GM19463 (cell line): ENCODE measurements at regions not wholly inside any gene's neighbourhood (a gene's known extent, or its start where the extent isn't known, plus 50 kb on each side); places are given as distances from the start of the nearest gene placed in this dataset.
"Not testable (repeated sequence)": the region's sequence is repeated elsewhere in the genome, so short reads cannot be mapped to it uniquely, and the experiment has no call there.

Experiments used
- ATAC-seq: cut with Tn5 transposase; IDR thresholded peaks from one replicate; pipeline ENCODE4 v1.9.1; 2021; ENCODE audit warnings: mild to moderate bottlenecking, moderate library complexity; ENCODE audit not compliant: unreplicated experiment

GRCh38 chr7:10521306-10521705 lies 452.4 kb upstream of the PHF14 start:
- no peak for ATAC-seq

- not testable (repeated sequence) for ATAC-seq
These were observed 440.2 kb upstream of the PHF14 start for GRCh38 chr7:10533429-10533828.

- ATAC-seq: no peak
These were observed 437.1 kb upstream of the PHF14 start for GRCh38 chr7:10536561-10536960.

- no peak for ATAC-seq
These were observed 435.9 kb upstream of the PHF14 start for GRCh38 chr7:10537764-10538163.

DNA sequence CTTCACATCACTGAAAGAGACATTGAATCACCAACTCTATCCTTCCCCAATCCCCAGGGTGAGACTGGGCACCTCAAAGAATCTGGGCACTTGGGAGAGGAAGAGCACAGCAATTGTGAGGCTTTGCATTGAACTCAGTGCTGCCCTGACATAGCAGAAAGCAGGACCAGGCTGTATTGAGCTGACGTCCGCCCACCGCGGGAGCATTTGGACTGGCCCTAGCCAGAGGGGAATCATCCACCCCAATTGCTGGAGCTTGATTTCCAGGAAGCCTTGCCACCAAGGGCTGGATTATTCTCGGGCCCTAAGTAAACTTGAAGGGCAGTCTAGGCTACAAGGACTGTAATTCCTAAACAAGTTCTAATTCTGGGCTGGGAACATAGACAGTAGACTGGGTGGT lies 416.3 kb upstream of the PHF14 start:
- no peak for ATAC-seq

DNA sequence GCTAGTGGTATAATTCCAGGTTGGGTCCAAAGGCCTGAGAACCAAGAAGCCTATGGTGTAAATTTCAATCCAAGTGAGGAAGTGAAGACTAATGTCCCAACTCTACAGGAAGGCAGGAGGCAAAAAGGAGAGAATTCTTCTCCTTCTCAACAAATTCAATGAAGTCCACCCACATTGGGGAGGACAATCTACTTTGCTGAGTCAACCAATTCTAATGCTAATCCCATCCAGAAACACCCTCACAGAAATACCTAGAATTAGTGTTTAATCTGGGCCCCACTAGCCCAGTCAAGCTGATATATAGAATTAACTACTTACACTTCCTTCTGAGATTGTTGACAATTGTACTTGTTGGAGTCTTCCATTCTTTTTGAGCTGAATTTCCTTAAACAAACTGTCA lies 413.2 kb upstream of the PHF14 start:
- ATAC-seq: no peak

DNA sequence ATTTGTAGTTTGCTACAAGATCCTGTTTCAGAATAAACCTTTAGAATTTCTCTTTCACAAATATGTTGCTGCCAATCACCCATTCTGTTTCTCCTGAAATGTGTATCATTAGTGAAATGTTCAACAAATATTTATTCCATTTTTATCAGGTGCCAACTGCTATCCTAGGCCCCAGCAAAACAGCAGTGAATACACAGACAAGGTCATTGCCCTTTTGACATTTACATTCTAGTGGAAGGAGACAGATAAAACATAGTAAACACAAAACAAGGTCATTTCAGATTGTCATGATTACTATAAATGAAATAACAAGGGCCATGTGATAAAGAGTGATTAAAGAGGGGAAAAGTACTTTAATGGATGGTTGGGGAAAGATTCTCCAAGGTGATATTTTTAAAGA lies 404.8 kb upstream of the PHF14 start:
- ATAC-seq: no peak

- ATAC-seq: no peak
These were observed 401.9 kb upstream of the PHF14 start for GRCh38 chr7:10571759-10572158.

GRCh38 chr7:10577866-10578374 lies 395.8 kb upstream of the PHF14 start:
- no peak for ATAC-seq

DNA sequence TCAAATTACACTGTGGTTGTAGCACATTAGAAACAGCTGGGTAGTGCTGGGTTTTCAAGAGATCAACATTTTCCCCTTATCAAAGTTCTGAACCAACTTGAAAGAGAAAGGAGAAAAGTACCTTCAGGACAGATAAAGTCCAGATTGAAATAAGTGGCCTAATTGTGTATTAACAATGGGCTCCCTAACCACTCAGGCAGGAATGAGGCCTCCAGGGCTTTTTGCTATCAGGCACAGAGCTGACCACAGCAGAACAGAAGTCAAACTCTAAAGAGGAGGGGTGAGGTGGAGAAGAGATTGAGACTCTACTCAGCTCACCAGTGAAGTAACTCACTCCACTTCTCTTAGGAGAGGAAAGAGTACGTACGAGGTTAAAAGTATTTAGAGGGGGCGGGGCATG lies 394.1 kb upstream of the PHF14 start:
- no peak for ATAC-seq

- no peak for ATAC-seq
These were observed 388.8 kb upstream of the PHF14 start for GRCh38 chr7:10584886-10585285.

DNA sequence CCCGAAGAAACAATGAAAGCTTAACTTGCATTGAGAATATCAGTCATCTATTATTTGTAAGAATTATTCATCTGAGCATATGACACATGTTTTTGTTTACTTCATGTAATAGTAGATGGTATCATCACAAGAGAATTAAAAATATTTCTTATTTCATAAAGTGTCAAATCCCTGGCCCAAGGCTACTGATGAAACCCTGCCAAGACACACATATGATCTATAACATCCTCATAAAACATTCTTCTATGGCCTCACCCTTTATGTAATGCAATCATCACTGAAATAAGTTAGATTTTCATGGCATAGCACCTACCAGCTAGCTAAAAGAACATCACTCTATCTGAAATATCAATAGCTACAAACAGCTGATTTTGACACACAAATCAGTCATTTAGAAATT lies 385.6 kb upstream of the PHF14 start:
- ATAC-seq: no peak

DNA sequence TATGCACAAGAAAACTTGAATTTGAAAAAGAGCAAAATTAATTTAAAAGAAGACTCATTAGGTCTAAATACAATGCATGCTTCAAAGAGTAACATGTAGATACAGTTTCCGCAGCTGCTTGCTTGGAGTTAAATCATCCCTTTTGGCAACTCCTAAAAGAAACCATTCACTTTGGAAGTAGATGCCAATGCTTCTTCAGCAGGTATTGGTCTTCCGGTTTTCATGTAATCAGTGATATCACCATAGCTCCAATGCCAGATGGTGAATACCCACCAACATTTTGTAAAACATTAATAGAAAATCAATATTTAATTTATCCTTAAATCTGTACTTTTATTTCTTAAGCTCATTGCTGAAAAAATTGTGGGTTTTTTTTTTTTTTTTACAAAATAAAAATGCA lies 381.1 kb upstream of the PHF14 start:
- no peak for ATAC-seq

DNA sequence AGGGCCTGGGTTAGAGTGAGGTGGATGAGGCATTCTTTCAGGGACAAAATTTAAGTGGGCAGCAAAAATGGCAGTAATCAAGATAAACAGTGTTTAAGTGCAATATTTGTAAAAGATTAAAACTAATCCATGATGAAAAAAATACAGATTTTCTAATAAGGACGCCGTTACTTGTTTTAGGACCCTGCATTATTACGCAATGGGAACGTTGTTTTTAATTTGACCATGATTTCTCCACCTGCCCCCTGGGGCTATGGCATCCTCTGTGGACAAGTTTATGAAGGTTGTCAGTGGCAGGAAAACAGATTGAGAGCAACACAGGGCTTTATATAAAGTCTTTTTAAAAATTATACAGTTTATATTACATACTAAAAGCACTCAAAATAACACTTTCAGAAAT lies 380.6 kb upstream of the PHF14 start:
- ATAC-seq: no peak

- ATAC-seq: no peak
These were observed 376.8 kb upstream of the PHF14 start for GRCh38 chr7:10596827-10597226.

- no peak for ATAC-seq
These were observed 369.5 kb upstream of the PHF14 start for GRCh38 chr7:10604128-10604527.

- ATAC-seq: no peak
These were observed 360.7 kb upstream of the PHF14 start for GRCh38 chr7:10612950-10613349.

DNA sequence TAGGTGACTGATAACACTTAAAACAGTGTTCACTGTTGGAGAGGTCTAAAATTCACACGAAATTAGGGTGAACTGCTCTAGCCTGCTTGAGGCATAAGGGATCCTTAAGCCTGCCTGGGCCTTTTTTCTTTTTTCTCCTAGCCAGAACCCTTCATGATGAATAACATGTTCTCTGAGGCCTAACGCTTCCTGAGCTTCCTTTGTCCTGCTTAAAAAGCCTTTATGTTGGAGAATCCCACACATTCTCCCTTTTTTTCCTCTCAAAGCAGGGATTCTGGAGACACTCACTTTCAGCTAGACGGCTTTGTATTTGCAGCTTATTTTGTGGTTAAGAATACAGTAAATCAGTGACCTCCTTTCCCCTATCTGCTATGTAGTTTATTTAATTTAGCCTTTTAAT lies 354.7 kb upstream of the PHF14 start:
- ATAC-seq: no peak

DNA sequence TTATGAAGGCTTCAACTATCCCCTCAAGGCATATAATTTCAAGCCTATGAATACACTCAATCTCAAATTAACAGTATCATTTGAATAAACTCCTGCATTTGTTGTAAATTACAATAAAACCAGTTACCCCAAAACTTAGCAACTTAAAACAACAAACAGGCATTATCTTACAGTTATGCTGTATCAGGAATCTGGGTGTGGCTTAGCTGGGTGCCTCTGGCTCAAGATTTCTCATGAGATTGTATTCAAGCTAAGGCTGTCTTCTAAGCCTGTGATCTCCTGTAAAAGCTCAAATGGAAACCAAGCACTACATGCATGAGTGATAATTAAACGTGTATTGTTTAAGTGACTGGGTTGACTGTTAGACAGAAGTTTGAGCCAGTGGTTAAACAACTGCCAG lies 341.0 kb upstream of the PHF14 start:
- ATAC-seq: no peak

GRCh38 chr7:10634239-10634638 lies 339.4 kb upstream of the PHF14 start:
- ATAC-seq: no peak

DNA sequence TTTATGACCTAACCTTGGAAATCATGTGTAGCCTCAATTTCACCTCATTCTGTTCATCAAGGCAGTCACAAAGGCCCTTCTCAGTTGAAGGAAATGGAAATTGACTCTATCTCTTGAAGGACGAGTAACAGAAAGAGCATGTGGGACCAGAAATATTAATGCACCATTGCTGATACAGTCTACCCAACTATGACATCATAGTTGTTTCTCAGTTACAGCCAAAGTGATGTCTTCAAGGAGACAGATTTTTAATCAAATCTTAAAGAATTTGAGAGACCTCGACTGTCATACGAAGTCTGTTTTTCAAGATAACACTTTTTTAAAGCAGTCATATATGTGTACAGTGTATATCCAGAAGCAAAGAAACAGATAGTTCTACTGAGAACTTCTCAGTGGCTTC lies 335.7 kb upstream of the PHF14 start:
- ATAC-seq: no peak

DNA sequence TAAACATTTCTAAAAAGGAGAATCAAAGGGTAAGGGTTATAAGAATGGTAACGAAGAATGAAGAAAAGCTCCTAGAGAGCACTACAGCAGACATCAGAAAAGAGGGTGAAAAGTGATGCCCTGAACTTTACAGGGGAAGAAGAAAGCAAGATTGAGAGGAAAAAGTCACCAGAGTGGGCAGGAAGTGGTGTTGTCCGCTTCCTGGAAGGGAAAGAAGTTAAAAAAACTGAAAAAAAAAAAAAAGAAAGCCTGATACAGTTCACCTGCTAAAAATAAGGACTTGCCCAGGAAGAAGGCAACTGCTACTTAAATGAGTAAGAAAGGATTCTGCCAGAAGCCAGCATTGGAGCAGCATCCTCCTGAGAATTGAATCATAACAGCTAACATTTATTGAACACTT lies 330.1 kb upstream of the PHF14 start:
- ATAC-seq: no peak

DNA sequence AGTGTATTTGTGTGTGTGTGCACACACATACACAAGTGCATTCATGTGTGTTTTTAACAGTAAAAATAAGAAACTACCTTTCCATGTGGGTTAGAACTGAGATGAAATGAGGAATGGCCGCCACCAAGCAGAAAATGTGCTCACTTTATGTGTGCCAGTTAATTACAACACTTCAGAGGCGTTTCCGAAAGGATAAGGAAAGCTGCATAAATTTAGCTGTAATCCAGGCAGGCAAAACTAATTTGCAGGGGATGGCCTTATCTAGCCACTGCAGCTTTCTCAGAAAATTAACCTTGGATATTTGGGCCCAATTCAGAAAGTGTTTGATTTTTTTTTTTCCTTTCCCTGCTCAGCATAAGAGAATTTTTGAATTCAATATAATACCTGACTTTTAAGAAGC lies 328.8 kb upstream of the PHF14 start:
- ATAC-seq: no peak

DNA sequence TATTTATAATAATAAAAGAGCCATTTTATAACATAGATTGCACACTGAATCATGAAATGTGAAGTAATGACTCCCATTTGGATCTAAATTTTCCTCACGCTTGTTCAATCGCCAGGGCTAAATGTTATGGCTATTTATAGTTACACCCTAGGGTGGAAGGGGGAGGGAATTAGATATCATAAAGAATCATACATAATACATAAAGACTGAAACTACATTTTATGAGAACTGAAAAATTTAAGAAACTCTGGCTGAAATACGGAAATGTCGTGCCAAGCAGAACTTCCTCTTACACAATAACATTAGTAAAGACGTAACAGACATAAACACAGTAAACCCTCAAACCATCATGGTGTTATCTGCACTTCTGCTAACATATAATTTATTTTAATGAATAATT lies 327.5 kb upstream of the PHF14 start:
- no peak for ATAC-seq
